Activated CD4-positive, alpha-beta T cell treated with anti-CD3 and anti-CD28 coated beads for 24 hours (primary cell): ENCODE measurements at regions not wholly inside any gene's neighbourhood (a gene's known extent, or its start where the extent isn't known, plus 50 kb on each side); places are given as distances from the start of the nearest gene placed in this dataset.
"Not testable (repeated sequence)": the region's sequence is repeated elsewhere in the genome, so short reads cannot be mapped to it uniquely, and the experiment has no call there.

Source experiments
- DNase-seq, 2 donors: peaks; one replicate each; pipeline ENCODE4 v3.0.0-alpha.2; 2020; ENCODE audit warnings: low read depth in 2 of 2

DNA sequence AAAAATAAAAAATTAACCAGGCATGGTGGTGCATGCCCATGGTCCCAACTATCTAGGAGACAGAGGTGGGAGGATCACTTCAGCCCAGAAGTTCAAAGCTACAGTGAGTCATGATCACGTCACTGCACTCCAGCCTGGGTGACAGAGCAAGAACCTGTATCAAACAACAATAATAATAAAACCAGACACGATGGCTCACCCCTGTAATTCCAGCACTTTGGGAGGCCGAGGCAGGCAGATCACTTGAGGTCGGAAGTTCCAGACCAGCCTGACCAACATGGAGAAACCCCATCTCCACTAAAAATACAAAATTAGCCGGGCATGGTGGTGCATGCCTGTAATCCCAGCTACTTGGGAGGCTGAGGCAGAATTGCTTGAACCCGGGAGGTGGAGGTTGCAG is 159.4 kb downstream of the SKIDA1 start:
- DNase-seq = not testable (repeated sequence)

DNA sequence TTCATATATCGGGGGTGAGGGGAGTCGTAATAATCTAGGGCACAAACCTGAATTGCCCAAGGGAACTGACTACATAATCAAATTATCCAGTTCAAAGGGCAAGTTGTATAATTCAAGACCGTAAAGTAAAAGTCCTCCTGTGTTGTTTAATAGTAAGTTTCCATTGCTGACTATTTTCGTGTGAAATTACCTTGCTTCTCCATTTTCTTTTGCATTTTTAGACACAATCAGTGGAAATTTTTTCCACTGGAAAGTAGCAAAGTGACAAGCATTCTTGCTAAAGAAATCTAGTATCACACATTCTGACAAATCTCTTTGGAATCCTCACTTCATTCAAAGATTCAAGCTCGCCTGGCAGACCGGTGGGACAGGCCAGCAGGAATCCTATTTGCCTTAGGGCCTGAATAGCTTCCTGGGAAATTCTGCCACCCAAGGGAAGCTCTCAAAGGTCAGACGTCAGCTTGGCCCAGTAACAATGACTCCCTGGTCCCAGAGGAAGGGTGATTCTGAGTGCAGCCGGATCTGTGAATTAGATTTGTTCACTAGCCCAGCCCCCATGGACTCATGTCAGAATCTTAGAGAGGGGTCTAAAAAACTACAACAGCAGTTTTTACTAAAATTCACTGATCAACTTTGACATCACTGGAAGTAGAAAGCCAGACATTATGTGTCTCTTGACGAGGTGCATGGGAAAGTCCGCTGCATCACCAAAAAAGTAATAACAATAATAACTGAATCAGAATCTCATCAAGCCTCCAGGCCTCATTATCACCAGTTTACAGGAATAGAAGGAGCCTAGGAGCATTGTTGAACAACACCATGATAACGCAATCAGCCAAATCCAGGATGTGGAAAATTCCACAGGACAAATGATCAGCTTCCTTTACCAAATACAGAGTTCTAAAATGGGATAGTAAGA is 161.0 kb downstream of the SKIDA1 start:
- no peak for DNase-seq

DNA sequence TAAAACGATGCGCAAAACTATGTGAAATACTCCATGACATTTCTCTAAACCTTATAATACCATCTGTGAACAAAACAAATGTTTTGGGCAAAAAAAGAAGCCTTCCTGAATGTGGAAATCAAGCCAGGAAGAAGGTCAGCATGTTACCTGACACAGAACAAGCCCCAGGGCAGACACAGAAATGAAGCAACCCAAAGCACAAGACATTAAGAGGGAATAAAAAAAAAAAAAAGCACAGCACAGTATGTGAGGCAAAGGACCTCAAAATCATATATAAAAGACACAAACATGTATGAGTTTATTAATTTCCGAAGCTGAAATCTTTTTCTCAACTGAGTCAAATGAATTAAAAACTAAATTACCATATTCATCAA is 161.8 kb downstream of the SKIDA1 start:
- DNase-seq = no peak

DNA sequence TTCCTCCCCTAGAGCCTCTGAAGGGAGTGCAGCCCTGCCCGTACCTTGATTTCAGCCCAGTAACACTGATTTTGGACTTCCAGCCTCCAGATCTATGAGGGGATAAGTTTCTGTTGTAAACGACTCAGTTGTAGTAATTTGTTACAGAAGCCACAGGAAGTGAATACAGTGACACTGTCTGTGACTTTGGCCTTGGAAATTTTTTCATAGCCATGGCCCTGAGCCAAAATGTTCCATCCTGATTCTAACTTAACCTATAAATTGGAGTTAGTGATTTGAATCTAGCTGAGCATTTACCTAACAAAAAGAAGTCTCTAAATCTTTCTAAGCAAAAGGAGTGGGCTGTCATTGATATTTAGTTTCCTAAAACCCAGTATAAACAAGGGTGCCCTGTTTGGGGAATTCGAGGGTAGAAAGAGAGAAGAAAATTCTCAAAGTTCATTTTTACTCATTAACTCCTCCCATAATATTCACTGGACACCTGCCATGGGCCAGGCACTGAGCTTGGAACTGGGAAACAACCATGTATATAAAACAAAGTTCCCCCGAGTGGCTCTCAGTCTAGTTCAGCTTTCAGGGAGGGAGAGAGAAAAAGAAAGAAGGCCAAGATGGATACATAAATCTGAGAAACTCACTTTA is 162.3 kb downstream of the SKIDA1 start:
- DNase-seq = no peak

DNA sequence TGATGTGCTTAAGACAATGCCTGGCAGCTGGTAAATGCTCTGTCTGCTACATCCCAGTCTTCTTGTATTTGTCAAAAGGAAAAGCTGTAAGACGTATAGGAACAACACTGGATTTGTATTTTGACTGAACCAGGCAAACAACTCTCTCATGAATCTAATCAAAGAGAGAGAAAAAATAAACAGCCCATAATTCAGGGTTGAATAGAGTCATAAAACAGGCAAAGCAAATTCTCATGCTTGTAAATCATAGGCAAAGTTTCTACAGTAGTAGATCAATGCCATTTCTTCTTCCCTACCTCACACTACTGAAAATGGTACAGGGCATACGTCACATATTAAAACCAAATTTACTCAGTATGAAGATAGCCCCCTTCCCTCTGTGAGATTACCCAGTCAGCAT is 166.3 kb downstream of the SKIDA1 start:
- no peak for DNase-seq

DNA sequence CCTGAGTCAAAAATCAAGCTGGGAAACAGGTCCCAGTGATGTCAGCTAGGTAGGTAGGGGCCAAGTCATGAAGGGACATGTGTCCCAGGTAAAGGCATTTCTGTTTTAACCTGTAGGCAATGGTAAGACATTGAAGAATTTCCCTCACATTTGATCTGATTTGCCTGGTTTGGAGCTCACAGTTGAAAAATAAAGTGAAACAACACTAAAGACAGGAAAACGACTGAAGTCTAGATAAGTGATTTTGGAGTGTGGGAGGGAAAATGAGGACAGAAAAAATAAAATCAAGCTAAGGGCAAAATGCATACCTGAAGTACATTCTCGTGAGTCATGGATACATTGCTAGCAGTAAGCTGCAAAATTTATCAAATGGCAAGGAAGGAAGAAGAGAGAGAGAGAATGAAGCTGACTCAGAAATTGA is 169.9 kb downstream of the SKIDA1 start:
- no peak for DNase-seq

DNA sequence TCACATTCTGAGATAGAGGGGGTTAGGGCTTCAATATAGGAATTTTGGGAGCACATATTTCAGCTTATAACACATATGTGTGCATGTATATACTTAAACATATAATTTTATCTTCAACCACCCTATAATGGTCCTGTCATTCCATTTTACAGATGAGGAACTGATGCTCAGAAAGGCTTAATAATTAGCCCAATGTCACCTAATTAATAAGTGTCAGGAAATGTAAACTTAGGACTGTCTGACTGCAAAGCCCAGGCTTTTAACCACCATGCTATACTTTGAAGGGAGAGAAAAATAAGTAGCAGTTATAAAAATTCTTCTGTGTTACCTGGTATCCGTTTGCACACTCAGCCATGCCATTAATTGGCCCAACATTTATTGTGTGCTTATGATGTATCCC is 172.6 kb downstream of the SKIDA1 start:
- no peak for DNase-seq

DNA sequence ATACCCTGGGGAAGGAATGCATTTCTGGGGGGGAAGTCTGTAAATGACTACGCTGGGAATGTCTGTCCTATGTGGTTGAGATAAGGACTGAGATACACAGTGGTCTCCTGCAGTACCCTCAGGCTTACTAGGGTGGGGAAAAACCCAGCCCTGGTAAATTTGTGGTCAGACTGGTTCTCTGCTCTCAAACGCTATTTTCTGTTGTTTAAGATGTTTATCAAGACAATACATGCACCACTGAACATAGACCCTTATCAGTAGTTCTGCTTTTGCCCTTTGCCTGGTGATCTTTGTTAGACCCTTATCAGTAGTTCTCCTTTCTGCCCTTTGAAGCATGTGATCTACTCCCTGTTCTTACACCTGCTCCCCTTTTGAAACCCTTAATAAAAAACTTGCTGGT is 173.9 kb downstream of the SKIDA1 start:
- not testable (repeated sequence) for DNase-seq

DNA sequence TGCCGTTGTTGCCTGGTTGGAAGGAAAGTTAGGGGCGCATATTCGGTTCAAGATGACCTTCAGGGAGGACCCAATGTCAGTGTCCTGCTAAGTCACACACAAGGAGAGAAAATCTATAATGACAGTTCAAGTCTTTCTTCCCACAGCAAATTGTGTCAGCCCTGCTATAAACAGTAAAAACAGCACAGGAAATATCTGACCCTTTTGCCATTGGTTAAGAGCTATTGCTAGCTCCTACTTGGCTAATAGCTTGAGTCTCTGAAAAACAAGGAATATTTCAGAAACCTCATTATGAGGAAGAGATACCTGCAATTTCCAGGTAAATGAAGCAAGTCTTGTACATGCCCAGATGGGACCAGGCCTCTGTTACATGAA is 175.6 kb downstream of the SKIDA1 start:
- DNase-seq = no peak

DNA sequence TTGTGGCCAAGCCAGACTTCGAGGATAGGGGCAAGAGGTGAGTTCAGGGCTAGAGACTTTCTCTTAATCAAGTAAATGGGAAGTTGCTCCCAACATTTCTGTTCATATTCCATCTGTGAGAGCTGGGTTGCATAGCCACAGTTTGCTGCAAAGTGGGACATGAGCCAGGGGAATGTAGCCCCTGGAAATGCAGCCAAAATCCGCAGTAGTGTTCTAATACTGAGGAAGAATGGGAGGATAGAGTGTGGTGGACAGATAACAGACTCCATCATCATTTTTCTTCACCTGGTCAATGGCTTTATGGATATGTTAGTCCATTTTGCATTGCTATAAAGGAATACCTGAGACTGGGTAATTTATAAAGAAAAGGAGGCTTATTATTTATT is 177.7 kb downstream of the SKIDA1 start:
- no peak for DNase-seq

DNA sequence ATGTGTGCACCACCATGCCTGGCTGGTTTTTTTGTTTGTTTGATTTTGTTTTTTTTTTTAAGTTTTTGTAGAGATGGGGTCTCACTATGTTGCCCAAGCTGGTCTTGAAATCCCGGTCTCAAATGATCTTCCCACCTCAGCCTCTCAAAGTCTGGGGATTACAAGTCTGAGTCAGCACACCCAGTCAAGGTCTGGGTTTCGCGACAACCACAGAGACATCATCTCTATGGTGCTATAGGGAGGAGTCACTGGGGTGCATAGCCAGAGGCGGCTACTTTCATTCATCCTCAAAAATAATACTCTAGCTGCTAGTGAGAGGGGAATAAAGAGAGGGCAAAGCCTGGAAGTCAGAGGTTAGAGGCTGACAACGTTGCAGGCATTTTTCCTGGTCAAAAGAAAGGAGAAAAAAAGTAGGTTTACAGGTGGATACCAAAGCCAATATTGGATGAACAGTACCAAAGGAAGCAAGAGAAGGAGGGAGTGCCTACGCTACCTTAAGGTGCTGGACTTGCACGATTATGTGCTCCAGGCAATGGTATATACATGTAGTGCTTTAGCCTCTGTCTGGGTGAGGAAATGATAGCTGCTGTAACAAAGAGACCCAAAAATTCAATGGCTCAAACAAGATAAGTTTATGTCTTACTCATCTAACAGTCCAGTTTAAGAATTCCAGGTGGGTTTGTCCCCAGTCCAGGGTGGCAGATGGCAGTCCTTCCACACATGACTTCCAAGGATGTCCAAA is 178.3 kb downstream of the SKIDA1 start:
- no peak for DNase-seq

DNA sequence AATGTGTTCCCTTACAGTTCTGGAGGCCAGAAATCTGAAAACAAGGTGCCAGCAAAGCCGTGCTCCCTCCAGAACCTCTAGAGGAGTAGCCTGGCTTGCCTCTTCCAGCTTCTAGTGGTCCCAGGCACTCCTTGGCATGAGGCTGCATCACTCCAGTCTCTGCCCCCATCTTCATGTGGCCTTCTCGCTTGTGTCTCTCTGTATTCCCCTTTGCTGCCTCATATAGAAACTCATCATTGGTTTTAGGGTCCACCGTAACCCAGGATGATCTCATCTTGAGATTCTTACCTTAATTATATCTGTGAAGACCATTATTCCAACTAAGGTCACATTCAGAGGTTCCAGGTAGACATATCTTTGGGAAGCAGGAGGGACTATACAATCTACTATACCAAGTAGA is 182.4 kb downstream of the SKIDA1 start:
- no peak for DNase-seq

DNA sequence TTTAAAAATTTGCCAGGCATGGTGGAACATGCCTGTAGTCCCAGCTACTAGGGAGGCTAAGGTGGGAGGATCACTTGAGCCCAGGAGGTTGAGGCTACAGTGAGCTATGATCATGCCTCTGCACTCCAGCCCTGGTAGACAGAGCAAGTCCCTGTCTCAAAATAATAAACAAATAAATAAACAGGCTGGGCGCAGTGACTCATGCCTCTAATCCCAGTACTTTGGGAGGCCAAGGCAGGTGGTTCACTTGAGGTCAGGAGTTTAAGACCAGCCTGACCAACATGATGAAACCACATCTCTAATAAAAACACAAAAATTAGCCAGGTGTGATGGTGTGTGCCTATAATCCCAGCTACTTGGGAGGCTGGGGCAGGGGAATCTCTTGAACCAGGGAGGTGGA is 183.0 kb downstream of the SKIDA1 start:
- not testable (repeated sequence) for DNase-seq

DNA sequence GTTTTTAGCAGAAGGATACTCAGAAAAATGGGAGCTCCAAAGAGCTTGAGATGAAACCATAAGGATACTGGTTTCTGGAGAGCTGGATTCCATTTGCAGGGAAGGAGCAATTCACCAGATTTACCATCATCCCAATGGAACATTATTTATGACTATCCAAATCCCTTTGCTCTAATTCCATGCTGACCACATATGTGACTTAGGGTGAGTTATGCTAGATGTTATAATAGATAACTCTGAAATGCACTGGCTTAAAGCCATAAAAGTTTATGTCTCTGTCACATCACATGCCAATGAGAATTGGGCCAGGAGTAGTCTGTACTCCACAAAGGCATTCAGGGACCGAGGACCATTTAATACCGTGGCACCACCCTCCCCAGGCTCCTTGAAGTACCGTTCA is 185.2 kb downstream of the SKIDA1 start:
- DNase-seq = no peak

DNA sequence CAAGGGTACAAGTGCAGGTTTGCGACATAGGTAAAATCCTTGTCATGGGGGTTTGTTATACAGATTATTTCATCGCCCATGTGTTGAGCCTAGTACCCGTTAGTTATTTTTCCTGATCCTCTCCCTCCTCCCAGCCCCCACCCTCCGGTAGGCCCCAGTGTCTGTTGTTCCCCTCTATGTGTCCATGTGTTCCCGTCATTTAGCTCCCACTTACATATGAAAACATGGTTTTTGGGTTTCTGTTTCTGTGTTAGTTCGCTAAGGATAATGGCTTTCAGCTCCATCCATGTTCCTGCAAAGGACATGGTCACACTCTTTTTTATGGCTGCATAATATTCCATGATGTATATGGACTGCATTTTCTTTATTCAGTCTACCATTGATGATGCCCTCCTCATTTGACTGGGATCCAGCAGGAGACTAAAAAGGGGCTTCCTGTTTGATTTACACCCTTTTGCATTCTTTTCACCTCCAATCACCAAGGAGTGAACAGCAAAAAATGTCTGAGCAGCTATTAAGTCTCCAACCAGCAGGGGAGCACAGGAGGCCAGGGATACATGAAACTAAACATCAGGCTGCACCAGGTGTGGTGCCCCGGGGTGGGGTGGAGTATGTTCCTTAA is 188.2 kb downstream of the SKIDA1 start:
- DNase-seq = no peak

DNA sequence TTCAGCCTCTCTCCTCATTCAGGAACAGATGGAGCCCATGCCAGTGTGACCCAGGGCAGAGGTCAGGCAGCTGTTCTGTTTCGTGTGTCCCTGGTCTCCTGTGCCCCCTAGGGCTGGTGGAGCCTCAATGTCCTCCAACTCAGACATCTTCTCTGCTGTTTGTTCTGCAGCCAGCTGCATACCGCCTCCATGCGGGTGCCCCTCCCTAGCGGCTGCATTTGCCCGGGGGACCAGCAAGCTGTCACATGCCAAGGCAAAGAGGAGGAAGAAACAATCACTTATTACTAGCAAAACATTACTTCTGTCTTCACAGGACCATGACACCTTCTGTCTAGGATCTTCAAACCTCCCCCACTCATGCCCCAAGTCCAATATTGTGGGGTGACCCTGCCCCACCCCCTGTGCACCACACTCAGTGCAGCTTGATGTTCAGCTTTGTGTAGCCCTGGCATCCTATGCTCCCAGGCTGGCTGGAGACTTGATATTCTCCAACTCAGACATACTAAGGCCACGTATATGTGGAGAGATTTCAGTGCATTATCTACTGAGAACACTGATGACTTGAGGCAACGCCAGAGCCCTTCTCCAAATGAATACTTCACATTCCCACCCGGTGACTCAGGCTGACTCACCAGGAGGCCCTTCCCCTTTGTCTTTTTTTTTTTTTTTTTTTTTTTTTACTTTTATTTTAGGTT is 188.9 kb downstream of the SKIDA1 start:
- DNase-seq = no peak

DNA sequence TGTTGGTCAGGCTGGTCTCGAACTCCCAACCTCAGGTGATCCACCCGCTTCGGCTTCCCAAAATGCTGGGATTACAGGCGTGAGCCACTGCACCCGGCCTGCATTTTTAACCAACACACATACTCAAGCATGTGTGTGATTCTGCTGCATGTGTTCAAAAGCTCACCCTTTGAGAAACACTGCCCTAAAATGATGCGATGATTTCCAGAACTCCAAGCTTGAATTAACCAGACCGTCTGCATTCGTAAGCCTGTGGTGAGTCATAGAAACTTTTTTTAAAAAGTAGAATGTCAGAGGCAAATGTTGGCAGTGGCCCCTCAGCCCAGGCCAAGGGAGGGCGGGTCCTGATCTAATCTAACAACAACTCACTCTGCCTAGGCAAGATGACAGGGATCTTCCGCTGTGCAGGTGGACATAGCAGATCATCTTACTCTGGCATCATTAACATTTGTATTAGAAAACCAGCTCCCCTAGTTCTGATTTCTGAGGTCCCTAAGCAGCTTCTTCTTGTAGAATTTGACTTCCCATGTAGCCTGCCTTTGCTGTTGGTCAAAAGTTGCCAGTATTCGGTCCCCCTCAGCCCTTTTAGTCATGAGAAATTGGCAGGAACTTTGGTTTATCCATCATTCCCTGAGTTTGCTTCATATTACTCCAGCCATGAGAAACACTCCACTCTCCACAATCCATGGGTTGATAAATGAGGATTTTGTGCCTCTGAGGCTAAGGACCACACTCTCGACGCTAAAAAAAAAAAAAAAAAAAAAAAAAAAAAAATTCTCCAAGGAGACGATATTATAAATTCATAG is 190.4 kb downstream of the SKIDA1 start:
- DNase-seq = no peak

DNA sequence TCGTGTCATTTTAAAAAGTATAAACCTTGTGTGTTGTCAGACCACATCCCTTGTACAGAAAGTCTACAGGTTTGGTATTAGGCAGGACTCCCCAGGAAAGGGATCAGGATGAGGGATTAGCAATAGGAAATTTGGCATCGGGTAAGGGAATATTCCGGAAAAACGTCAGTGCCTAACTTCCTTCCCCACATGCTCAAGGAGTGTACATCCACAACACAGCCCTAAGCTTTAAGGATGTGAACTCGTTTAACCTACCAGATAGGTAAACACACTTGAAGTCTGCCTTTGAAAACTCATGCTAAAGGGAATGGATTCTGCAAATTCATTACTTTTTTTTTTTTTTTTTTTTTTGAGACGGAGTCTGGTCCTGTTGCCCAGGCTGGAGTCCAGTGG is 194.9 kb downstream of the SKIDA1 start:
- DNase-seq = no peak

DNA sequence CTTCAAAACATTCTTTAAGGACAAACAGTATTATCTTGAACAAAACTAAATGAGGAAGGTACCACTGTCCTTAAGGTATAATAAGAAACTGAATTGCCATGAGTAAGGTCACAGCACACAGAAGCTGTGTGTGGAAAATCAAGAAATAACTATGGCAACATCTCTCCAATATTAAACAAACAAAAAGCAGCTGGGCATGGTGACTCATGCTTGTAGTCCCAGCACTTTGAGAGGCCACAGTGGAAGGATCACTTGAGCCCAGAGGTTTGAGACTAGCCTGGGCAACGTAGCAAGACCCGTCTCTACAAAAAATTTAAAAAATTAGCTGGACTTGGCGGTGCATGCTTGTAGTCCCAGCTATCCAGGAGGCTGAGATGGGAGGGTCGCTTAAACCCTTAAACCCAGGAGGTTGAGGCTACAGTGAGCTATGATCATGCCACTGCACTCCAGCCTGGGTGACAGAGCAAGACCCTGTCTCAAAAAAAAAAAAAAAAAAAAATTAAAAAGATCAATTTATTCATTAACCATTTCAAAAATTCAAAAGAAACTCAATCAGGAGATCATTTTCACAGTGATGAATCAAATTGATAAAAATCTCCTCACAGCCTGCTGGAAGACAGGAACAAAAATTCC is 195.4 kb downstream of the SKIDA1 start:
- no peak for DNase-seq

DNA sequence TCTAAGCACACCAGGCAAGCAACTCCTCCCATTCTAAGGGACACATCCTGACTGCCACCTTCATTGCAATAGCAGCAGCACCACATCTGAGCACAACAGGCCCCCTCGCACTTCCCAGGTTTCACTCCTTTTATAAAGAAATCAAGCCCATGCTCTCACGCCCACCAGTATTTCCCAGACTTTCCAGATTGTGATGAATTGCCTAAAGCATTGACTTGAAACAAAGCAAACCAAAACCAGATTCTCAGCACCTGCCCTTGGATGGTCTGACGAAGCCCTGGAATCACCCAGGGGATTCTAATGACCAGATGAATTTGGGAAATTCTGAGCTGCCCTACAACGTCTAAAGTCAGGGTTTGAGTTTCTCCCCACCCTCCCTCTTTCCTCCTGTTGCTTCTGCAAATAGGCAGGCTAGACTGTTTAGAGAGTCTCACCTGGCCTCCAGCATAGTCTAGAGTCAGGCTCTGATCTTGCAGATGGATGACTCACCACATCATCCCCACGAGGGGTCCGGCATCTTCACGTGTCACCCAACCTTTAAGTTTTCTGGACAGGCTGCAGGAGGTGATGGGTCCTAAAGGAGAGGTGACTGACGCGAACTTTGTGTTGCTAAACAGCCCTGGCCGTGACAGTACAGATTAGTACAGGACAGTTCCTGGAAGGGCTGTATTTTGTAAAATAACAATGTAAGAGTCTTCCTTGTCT is 198.0 kb downstream of the SKIDA1 start:
- no peak for DNase-seq
